Endothelial cell of umbilical vein (primary cell): ENCODE measurements at regions not wholly inside any gene's neighbourhood (a gene's known extent, or its start where the extent isn't known, plus 50 kb on each side); places are given as distances from the start of the nearest gene placed in this dataset.

Source experiments
- BruUV-seq: library from RNA; stranded (reverse); fragments of 400-500 nt; replicated peaks from 2 replicates; lab custom pipeline; 2021; lab: Mats Ljungman, UMichigan
- CTCF ChIA-PET: fragments of 300-600, 350-600 bp; sonication (Branson Sonifier 250); formaldehyde crosslinking; loops from one replicate; lab custom pipeline; 2021; ENCODE audit warnings: antibody characterized with exemption, inconsistent platforms; lab: Charles Lee
- POLR2A ChIA-PET: fragments of 300-600, 350-600 bp; sonication (Branson Sonifier 250); formaldehyde crosslinking; loops from one replicate; lab custom pipeline; 2021; ENCODE audit warnings: antibody characterized with exemption, inconsistent platforms; lab: Charles Lee
- DNase-seq: peaks from one replicate; pipeline ENCODE4 v3.0.0-alpha.2; 2011; ENCODE audit warnings: low read depth, low spot score
- FAIRE-seq: peaks from 2 replicates; lab custom pipeline; 2011; peaks lifted over from hg19 to GRCh38; lab: Jason Lieb, UNC
- H2AFZ ChIP-seq: 2 replicates; pipeline ENCODE4 v1.6.0; 2012; ENCODE audit warnings: low read depth, low read length, control low read depth, inconsistent platforms
- H3K27ac ChIP-seq: 2 replicates; pipeline ENCODE4 v1.5.1; 2011; ENCODE audit warnings: low read depth, mild to moderate bottlenecking, control low read depth, low read length, moderate library complexity; ENCODE audit not compliant: insufficient read depth
- H3K27me3 ChIP-seq, 2 experiments: 2 replicates each; pipeline versions ENCODE4 v1.6.0 to v1.6.1; 2011; ENCODE audit warnings: low read length in 2 of 2, mixed read lengths in 1 of 2; ENCODE audit not compliant: control insufficient read depth in 2 of 2, insufficient read depth in 2 of 2
- H3K36me3 ChIP-seq, 2 experiments: 2 replicates in 1 of 2; 3 replicates in 1 of 2; pipeline ENCODE4 v1.5.1; 2011; ENCODE audit warnings: low read length in 2 of 2, mild to moderate bottlenecking in 1 of 2, moderate library complexity in 1 of 2; ENCODE audit not compliant: control insufficient read depth in 2 of 2, insufficient read depth in 2 of 2; ENCODE audit errors: extremely low read depth in 1 of 2
- H3K4me1 ChIP-seq: 3 replicates; pipeline ENCODE4 v1.5.1; 2011; ENCODE audit warnings: mild to moderate bottlenecking, low read length; ENCODE audit not compliant: control insufficient read depth, insufficient read depth; ENCODE audit errors: extremely low read depth
- H3K4me2 ChIP-seq: 2 replicates; pipeline ENCODE4 v1.6.1; 2011; ENCODE audit warnings: low read length, control low read depth, mixed read lengths; ENCODE audit not compliant: insufficient read depth
- H3K4me3 ChIP-seq, 3 experiments: fragments of 200-600 bp in 1 of 3; sonication (generic), shearing (Covaris generic) in 1 of 3; replicated peaks in 1 of 3; 2 replicates each; pipeline ENCODE4 v1.5.1; 2011 to 2016; ENCODE audit warnings: control low read depth in 3 of 3, low read length in 3 of 3, mild to moderate bottlenecking in 2 of 3, inconsistent platforms in 1 of 3, low read depth in 1 of 3, moderate library complexity in 1 of 3; ENCODE audit not compliant: insufficient read depth in 1 of 3
- H3K79me2 ChIP-seq: 2 replicates; pipeline ENCODE4 v1.6.0; 2012; ENCODE audit warnings: low read length, inconsistent platforms; ENCODE audit not compliant: control insufficient read depth, insufficient read depth
- H3K9ac ChIP-seq: replicated peaks from 2 replicates; pipeline ENCODE3; 2011; ENCODE audit warnings: low read length, control low read depth; ENCODE audit not compliant: insufficient read depth; ENCODE audit errors: extremely low read depth
- H3K9me1 ChIP-seq: replicated peaks from 3 replicates; pipeline ENCODE4 v1.6.0; 2011; ENCODE audit warnings: mild to moderate bottlenecking, low read length; ENCODE audit not compliant: control insufficient read depth, insufficient read depth; ENCODE audit errors: extremely low read depth
- H3K9me3 ChIP-seq: replicated peaks from 2 replicates; pipeline ENCODE4 v1.5.1; 2012; ENCODE audit warnings: low read length, inconsistent platforms; ENCODE audit not compliant: control insufficient read depth, insufficient read depth
- H4K20me1 ChIP-seq: replicated peaks from 2 replicates; pipeline ENCODE3; 2011; ENCODE audit warnings: mild to moderate bottlenecking, low read length; ENCODE audit not compliant: control insufficient read depth, insufficient read depth; ENCODE audit errors: extremely low read depth
- EZH2 ChIP-seq: IDR thresholded peaks from 2 replicates; pipeline ENCODE4 v1.6.1; 2012; ENCODE audit warnings: borderline replicate concordance, low read depth, mild to moderate bottlenecking, moderate library complexity, low read length, inconsistent platforms; ENCODE audit not compliant: severe bottlenecking
- FOS ChIP-seq: IDR thresholded peaks from 2 replicates; pipeline ENCODE4 v1.6.1; 2011; ENCODE audit warnings: mild to moderate bottlenecking, low read length, moderate library complexity, borderline replicate concordance; ENCODE audit not compliant: insufficient read depth
- GATA2 ChIP-seq: IDR thresholded peaks from 2 replicates; pipeline ENCODE4 v1.7.0; 2011; ENCODE audit warnings: low read depth, mild to moderate bottlenecking, moderate library complexity, mixed read lengths, low read length; ENCODE audit not compliant: insufficient read length, insufficient read depth
- JUN ChIP-seq: IDR thresholded peaks from 2 replicates; pipeline ENCODE4 v1.6.1; 2011; ENCODE audit warnings: borderline replicate concordance, low read depth; ENCODE audit not compliant: insufficient read length, insufficient read depth
- MAX ChIP-seq: IDR thresholded peaks from 2 replicates; pipeline ENCODE4 v1.6.1; 2011; ENCODE audit not compliant: insufficient read depth, insufficient read length
- MYC ChIP-seq: IDR thresholded peaks from one replicate; pipeline ENCODE4 v1.6.1; 2011; ENCODE audit warnings: mild to moderate bottlenecking, low read depth, low read length
- POLR2A ChIP-seq: IDR thresholded peaks from 2 replicates; pipeline ENCODE4 v1.6.1; 2012; ENCODE audit warnings: low read depth, mild to moderate bottlenecking, control low read depth, low read length
- POLR2AphosphoS5 ChIP-seq: IDR thresholded peaks from 2 replicates; pipeline ENCODE4 v1.6.1; 2012; ENCODE audit warnings: low read depth, mild to moderate bottlenecking, control low read depth, low read length, moderate library complexity; ENCODE audit not compliant: insufficient read depth
- dilution Hi-C: fragments of 300-500 bp; cut with MboI; formaldehyde crosslinking; loops from one replicate; pipeline ENCODE4 v1.15.0; 2019; ENCODE audit warnings: low sequenced_read_pairs; ENCODE audit not compliant: extremely low pct_ligation_motif_present
- intact Hi-C: fragments of 100-400 bp; cut with micrococcal nuclease; formaldehyde crosslinking; loops from one replicate; pipeline ENCODE4 v1.10.0; 2022
- TF ChIP-seq, protein P1 (sequence below), 2 donors: IDR thresholded peaks; 1 replicate in 1 of 2; 2 replicates in 1 of 2; pipeline ENCODE4 v1.5.1; 2011; ENCODE audit warnings: low read length in 2 of 2, mild to moderate bottlenecking in 2 of 2, moderate library complexity in 2 of 2, control low read depth in 1 of 2, inconsistent platforms in 1 of 2, low read depth in 1 of 2; ENCODE audit not compliant: insufficient read depth in 1 of 2; ENCODE audit errors: extremely low read depth in 1 of 2

GRCh38 chr5:176162198-176162597, 76.0 kb upstream of the SIMC1 start:
- ChIA-PET CTCF (no interaction called here), POLR2A (no interaction called here)
- Histone ChIP-seq H3K9me1 (no peaks in the 10 kb centered on the region), H3K4me2 (no peak overlapping the region), H3K9ac (no peak overlapping the region), H3K79me2 (no peaks in the 10 kb centered on the region), H3K36me3 (no peaks in the 10 kb centered on the region), H3K27ac (no peak overlapping the region), H3K4me1 (no peaks in the 10 kb centered on the region), H3K9me3 (no peaks in the 10 kb centered on the region), H4K20me1 (no peaks in the 10 kb centered on the region), H3K27me3 (peaks cover 0 to 2% of the 10 kb centered on the region in 2 experiments), H3K4me3 (no peak overlapping the region), H2AFZ (no peak overlapping the region)
- BruUV-seq, result no TSS peak
- intact Hi-C loops (no loop called here), dilution Hi-C loops (no loop called here)
- no peak for FAIRE-seq
- DNase-seq, result no peak
- TF ChIP-seq, protein P1, sequence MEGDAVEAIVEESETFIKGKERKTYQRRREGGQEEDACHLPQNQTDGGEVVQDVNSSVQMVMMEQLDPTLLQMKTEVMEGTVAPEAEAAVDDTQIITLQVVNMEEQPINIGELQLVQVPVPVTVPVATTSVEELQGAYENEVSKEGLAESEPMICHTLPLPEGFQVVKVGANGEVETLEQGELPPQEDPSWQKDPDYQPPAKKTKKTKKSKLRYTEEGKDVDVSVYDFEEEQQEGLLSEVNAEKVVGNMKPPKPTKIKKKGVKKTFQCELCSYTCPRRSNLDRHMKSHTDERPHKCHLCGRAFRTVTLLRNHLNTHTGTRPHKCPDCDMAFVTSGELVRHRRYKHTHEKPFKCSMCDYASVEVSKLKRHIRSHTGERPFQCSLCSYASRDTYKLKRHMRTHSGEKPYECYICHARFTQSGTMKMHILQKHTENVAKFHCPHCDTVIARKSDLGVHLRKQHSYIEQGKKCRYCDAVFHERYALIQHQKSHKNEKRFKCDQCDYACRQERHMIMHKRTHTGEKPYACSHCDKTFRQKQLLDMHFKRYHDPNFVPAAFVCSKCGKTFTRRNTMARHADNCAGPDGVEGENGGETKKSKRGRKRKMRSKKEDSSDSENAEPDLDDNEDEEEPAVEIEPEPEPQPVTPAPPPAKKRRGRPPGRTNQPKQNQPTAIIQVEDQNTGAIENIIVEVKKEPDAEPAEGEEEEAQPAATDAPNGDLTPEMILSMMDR (IDR thresholded peaks at IDR 0.05; ENCODE audit: extremely low read depth in 1 of 2, insufficient read depth in 1 of 2, low read depth in 1 of 2, low read length in 2 of 2), result no peak
- no peak for TF ChIP-seq EZH2
- TF ChIP-seq FOS, result no peak
- no peak for TF ChIP-seq GATA2
- no peak for TF ChIP-seq MAX
- no peak for TF ChIP-seq JUN
- no peak for TF ChIP-seq POLR2A
- no peak for TF ChIP-seq MYC
- no peak for TF ChIP-seq POLR2AphosphoS5
